ENCODE measurements at regions not wholly inside any gene's neighbourhood (a gene's known extent, or its start where the extent isn't known, plus 50 kb on each side); places are given as distances from the start of the nearest gene placed in this dataset.

DNA sequence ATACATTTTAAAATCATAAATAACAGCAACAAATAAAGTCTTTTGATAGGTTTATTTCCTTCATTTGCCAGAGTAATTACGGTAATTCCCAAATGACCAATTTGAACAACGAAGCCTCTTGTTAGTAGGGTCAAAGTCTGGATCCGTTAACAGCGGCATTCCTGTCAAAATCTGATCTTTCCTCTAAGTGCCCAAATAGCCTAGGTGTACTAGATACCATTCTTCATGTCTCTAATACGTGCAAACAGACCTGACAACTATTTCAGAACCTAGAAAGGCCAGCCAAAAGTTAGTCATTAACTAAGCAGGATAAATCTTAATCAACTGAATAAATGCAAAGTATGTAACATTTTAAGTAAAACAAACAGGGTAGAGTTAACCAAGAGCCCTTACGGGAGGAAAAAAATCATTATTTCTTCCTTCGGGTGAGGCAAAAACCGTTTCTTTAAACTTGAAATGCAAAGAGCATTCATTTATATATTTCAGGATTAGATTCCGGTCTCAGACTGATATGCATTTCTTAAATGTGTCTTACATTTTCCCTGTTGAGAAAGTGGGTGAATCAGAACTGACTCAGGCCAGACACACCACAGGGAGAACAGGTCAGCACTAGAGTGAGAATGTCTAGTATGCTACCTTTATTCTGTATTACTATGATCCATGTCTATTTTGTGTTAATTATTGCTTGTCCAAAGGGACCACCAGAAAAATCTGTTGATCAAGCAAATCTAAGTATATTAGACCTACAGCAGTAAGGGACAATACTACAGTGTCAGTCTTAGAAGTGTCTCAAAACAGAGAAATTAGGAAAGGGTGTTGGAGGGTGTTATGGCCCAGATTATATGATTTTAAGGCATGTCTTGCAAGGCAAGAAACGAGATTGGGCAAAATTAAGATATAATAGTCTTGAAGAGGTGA is 141.5 kb upstream of the NDUFV2 start:
- Mint-ChIP-seq H3K4me3 (no peak overlapping the region), H3K9me3 (no peaks in the 10 kb centered on the region), H3K36me3 (ENCODE audit: low read depth) (no peaks in the 10 kb centered on the region), H3K27me3 (peaks cover 7% of the 10 kb centered on the region), H3K27ac (no peak overlapping the region), H3K4me1 (no peaks in the 10 kb centered on the region)
- no peak for DNase-seq
- ChIA-PET POLR2A (no interaction called here), CTCF (no interaction called here)

DNA sequence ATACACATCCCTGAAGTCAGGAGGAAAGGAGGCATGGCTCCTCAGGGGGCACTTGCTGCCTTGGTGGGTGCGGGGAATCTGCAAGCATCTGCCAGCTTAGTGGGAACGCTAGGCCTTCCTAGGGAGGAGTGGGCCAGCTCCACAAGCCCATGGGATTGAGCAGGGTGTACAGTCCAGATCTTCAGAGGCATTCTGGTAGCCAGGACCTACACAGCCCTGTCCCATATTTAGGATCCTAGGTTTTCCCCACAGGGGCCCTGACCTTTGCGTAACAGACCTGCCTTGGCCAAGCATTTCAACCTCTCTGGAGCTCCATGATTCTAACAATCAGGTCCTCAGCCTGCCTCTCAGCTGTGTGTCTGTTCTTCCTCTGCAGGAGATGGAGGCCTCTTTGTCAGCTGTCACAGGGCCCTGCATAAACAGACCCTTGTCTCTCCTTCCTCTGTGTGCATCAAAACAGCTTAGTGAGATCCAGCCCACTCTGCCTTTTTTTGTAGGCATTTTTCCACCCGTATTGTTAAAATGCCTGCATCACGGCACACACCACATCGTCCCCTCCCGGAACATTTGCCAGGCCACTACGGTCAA is 140.2 kb upstream of the NDUFV2 start:
- no peak for DNase-seq
- ChIA-PET POLR2A (no interaction called here), CTCF (no interaction called here)
- no peak overlapping the region for H3K4me3 Mint-ChIP-seq
- H3K4me1 Mint-ChIP-seq = no peaks in the 10 kb centered on the region
- no peak overlapping the region for H3K27ac Mint-ChIP-seq
- H3K9me3 Mint-ChIP-seq = no peaks in the 10 kb centered on the region
- H3K36me3 Mint-ChIP-seq (ENCODE audit: low read depth) = no peaks in the 10 kb centered on the region
- peaks cover under 1% of the 10 kb centered on the region for H3K27me3 Mint-ChIP-seq

DNA sequence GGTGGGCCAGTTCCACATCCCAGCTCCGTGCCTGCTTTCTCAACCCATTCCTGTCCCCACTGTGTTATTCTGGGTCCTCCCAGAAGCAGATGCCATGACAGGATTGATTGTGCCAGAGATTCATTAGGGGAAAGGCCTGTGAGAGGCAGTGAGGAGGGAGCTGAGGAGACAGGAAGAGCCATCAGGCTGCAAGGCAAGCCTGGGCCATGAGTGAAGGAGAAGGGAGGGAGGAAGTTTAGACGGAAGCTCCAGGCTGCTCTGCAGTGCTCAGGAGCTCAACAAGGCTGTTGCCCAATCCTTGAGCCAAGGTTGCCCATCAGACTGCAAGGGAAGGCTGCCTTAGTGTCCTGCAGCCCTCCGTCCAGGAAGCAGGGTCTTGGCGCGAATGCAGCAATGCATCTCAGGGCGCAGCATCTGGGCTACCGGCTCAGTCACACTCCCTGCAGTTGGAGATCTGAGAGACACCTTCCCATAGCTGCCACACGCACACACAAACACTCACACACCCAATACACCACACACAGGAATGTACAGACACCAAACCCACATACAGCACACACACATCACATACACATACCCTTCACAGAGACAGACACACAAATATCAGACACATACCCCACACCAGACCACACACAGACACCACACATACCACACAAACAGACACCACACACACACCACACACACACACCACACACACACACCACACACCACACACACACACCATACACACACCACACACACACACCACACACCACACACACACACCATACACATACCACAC is 139.5 kb upstream of the NDUFV2 start:
- H3K4me3 Mint-ChIP-seq = no peak overlapping the region
- no peak overlapping the region for H3K27ac Mint-ChIP-seq
- CTCF ChIA-PET = no interaction called here
- POLR2A ChIA-PET = no interaction called here
- no peaks in the 10 kb centered on the region for H3K27me3 Mint-ChIP-seq
- no peaks in the 10 kb centered on the region for H3K4me1 Mint-ChIP-seq
- no peaks in the 10 kb centered on the region for H3K36me3 Mint-ChIP-seq (ENCODE audit: low read depth)
- DNase-seq = no peak
- H3K9me3 Mint-ChIP-seq = no peaks in the 10 kb centered on the region

DNA sequence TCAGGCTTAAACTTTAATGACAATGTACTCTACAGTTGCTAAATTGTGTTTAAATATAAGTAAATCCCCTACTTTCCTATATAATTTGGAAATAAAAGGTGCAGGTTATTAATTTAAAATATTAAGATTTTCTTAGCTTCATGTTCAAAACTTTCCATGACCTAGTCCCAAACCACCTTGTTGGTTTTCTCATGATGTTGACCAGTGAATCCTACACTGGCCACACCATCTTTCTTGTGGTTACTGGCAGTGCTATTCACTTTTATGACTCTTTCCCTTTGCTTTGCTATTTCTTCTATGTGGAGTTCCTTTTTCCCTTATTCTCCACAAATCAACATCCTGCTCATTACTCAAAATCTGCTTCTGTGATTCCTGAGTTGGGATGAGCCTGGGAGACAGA is 138.6 kb upstream of the NDUFV2 start:
- H3K27me3 Mint-ChIP-seq = no peaks in the 10 kb centered on the region
- no peaks in the 10 kb centered on the region for H3K36me3 Mint-ChIP-seq (ENCODE audit: low read depth)
- ChIA-PET POLR2A (no interaction called here), CTCF (no interaction called here)
- H3K27ac Mint-ChIP-seq = no peak overlapping the region
- no peaks in the 10 kb centered on the region for H3K4me1 Mint-ChIP-seq
- DNase-seq = no peak
- no peaks in the 10 kb centered on the region for H3K9me3 Mint-ChIP-seq
- H3K4me3 Mint-ChIP-seq = no peak overlapping the region

DNA sequence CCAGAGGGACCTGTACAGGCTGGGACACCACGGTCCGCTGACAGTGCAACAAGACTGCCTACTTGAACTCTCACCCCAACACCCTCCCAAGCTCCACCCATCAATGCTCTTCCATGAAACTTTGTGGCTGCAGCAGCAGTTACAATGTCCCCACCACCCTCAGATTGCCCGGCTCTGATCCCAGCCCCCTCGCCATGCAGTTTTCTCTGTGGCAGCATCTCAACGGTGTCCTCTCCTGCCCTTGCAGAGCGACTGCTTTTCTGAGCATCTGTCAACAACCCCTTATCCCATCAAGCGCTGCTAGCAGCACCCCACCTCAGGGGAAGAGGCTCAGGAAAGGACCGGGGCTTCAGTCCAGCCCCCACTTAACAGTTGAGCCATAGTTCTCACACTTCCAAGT is 137.1 kb upstream of the NDUFV2 start:
- no peak overlapping the region for H3K27ac Mint-ChIP-seq
- DNase-seq = no peak
- CTCF ChIA-PET = no interaction called here

DNA sequence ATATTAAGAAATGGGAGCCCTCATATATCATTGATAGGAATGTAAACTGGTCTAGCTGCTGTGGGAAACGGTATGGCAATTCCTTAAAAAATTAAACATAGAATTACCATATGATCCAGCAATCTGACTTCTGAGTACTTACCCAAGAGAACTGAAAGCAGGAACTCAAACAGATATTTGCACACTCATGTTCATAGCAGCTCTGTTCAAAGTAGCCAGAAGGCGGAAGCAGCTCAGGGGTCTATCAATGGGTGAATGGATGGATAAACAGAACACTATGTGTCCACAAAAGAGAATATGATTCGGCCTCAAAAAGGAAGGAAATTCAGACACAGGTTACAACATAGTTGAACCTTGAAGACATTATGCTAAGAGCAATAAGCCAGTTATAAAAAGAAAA is 135.7 kb upstream of the NDUFV2 start:
- no peaks in the 10 kb centered on the region for H3K4me1 Mint-ChIP-seq
- no peak for DNase-seq
- no peak overlapping the region for H3K4me3 Mint-ChIP-seq
- no peaks in the 10 kb centered on the region for H3K36me3 Mint-ChIP-seq (ENCODE audit: low read depth)
- CTCF ChIA-PET = no interaction called here
- POLR2A ChIA-PET = no interaction called here
- H3K27ac Mint-ChIP-seq = no peak overlapping the region
- H3K27me3 Mint-ChIP-seq = peaks cover 2% of the 10 kb centered on the region
- no peaks in the 10 kb centered on the region for H3K9me3 Mint-ChIP-seq

More for the DNA sequence above, 137.1 kb upstream of the NDUFV2 start:
- H3K36me3 Mint-ChIP-seq (ENCODE audit: low read depth) = no peaks in the 10 kb centered on the region
- H3K4me3 Mint-ChIP-seq = no peak overlapping the region
- H3K4me1 Mint-ChIP-seq = no peaks in the 10 kb centered on the region
- no peaks in the 10 kb centered on the region for H3K27me3 Mint-ChIP-seq
- no peaks in the 10 kb centered on the region for H3K9me3 Mint-ChIP-seq
- POLR2A ChIA-PET = no interaction called here

DNA sequence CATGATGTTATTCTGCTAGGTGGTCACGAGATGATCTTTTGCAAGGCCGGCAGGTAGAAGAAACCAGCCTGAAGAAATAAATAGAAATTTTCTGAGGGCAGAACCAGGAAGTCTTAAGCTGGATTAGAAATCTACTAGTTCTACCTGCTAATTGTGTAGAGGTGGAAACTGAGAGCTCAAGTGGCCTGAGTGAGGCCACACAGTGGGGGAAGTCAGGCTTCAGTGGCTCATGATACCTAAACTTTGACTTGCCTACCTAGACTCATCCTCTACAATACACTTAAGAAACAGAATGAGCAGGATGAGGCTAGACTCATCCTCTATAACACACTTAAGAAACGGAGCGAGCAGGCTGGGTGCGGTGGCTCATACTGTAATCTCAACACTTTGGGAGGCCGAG is 134.9 kb upstream of the NDUFV2 start:
- DNase-seq = no peak
- Mint-ChIP-seq H3K4me3 (no peak overlapping the region), H3K4me1 (no peaks in the 10 kb centered on the region), H3K27me3 (peaks cover 2% of the 10 kb centered on the region), H3K27ac (no peak overlapping the region), H3K36me3 (ENCODE audit: low read depth) (no peaks in the 10 kb centered on the region), H3K9me3 (no peaks in the 10 kb centered on the region)
- POLR2A ChIA-PET = no interaction called here
- CTCF ChIA-PET = no interaction called here

DNA sequence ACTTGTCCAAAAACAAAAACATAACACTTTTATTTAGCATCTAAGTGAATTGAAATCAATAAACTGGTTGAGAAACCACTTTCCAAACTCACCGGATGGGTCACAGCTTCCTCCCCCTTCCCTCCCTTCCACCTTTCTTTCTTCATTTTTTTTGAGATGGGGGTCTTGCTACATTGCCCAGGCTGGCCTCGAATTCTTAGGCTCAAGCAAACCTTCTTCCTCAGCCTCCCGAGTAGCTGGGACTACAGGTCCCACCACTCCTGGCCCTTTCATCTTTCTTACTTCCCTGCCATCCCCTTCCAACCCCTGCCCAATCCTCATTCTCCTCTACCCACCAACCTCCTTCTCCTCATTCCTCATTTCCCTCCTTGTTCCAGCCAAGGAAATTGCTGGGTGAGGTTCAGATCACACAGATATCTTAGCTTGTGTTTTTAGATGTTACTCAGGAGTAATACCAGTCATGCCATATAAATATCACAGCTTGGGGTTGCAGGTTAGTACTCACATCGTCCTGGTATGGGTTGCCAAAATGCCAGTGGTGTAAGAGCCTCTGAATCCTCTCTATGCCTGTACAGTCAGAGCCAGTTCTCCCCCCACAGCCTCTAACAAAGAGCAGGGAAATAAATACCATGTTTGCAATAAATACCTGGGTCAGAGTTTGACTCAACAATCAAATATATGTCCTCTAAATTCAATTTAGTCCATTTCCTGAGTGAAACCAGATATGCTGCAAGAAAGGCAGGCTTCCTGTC is 132.7 kb upstream of the NDUFV2 start:
- H3K27ac Mint-ChIP-seq = no peak overlapping the region
- H3K36me3 Mint-ChIP-seq (ENCODE audit: low read depth) = no peaks in the 10 kb centered on the region
- H3K4me1 Mint-ChIP-seq = no peaks in the 10 kb centered on the region
- H3K9me3 Mint-ChIP-seq = no peaks in the 10 kb centered on the region
- DNase-seq = no peak
- ChIA-PET POLR2A (no interaction called here), CTCF (no interaction called here)
- H3K4me3 Mint-ChIP-seq = no peak overlapping the region
- peaks cover 11% of the 10 kb centered on the region for H3K27me3 Mint-ChIP-seq

DNA sequence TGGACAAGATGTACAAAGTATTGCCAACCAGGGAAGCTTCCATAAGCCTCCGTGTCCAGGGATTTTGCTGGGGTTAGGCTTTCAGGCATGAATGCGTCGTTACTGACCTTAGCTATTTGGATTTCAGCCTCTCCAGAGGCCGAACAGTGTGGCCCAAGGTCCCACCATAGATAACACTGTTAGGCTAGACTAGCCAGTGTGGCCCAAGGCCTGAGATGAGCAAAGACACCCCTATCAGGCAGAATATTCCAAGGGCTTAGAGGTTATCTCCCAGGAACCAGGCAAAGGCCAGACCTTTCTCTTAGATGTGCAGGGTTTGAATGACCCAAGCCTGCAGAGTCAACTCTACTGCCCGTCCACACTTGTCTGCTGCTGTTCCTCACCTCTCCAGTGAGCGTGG is 131.7 kb upstream of the NDUFV2 start:
- no peak for DNase-seq
- no peaks in the 10 kb centered on the region for H3K9me3 Mint-ChIP-seq
- no peaks in the 10 kb centered on the region for H3K4me1 Mint-ChIP-seq
- ChIA-PET CTCF (no interaction called here), POLR2A (no interaction called here)
- peaks cover 11% of the 10 kb centered on the region for H3K27me3 Mint-ChIP-seq
- no peak overlapping the region for H3K4me3 Mint-ChIP-seq
- H3K27ac Mint-ChIP-seq = no peak overlapping the region
- no peaks in the 10 kb centered on the region for H3K36me3 Mint-ChIP-seq (ENCODE audit: low read depth)

DNA sequence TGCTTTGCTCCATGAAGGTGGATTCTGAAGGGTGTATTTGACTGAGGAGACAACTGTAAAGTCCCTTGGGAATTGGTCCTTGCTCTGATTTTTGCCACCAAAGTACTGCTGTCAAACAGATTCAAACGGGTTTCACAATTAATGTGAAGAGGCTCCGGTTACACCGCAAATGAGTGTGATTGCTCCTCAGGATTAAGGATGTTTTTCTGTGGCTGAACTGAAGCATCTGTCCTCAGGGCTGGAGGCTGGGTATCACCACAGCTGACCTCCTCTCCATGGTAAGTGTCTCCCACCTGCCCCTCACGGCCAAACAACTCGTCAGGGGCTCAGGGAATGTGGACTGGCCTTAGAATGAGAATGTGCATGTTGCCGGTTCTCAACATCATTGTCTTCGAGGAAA is 130.4 kb upstream of the NDUFV2 start:
- CTCF ChIA-PET = no interaction called here
- H3K9me3 Mint-ChIP-seq = no peaks in the 10 kb centered on the region
- no peaks in the 10 kb centered on the region for H3K36me3 Mint-ChIP-seq (ENCODE audit: low read depth)

DNA sequence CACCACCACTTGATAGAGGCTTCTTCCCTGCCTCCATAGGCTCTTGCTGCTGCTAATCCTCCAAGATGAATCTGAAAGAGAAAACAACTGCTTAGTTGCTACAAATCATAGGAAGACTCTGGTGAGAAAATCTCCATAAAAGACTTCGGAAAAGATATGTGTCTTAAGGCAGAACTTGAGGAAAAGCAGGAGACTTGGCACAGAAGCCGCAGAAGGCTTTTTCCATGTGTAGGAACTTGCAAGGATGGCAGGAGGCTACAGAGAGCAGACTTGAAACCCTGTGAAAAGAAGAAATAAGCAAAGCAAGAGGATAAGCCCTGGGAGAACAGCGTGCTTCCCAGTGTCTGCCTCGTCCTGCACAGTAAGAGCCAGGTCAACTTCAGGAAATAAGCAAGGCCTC is 128.2 kb upstream of the NDUFV2 start:
- CTCF ChIA-PET = no interaction called here
- no peak for DNase-seq
- no peak overlapping the region for H3K27ac Mint-ChIP-seq
- no peaks in the 10 kb centered on the region for H3K4me1 Mint-ChIP-seq
- POLR2A ChIA-PET = no interaction called here
- no peaks in the 10 kb centered on the region for H3K9me3 Mint-ChIP-seq
- no peak overlapping the region for H3K4me3 Mint-ChIP-seq
- H3K27me3 Mint-ChIP-seq = peaks cover 15% of the 10 kb centered on the region
- H3K36me3 Mint-ChIP-seq (ENCODE audit: low read depth) = no peaks in the 10 kb centered on the region

More for the DNA sequence above, 130.4 kb upstream of the NDUFV2 start:
- Mint-ChIP-seq H3K27me3 (peaks cover 11% of the 10 kb centered on the region), H3K4me1 (no peaks in the 10 kb centered on the region), H3K4me3 (no peak overlapping the region), H3K27ac (no peak overlapping the region)
- POLR2A ChIA-PET = no interaction called here
- peak; percentile 11 for DNase-seq

DNA sequence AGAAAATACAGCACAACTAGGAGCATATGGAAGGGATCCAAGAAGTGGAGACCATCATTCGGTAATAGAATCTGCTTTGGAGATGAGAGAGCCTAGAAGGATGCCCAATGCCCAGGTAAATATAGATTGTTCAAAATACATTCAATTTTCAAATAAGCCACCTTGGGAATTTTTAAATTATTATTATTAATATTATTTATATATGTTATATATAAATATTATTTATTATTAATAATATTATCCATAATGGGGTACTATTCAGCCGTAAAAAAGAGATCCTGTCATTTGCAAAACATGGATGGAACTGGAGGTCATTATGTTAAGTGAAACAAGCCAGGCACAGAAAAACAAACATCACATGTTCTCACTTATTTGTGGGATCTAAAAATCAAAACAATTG is 127.8 kb upstream of the NDUFV2 start:
- H3K36me3 Mint-ChIP-seq (ENCODE audit: low read depth) = no peaks in the 10 kb centered on the region
- DNase-seq = no peak
- no peaks in the 10 kb centered on the region for H3K4me1 Mint-ChIP-seq
- no peaks in the 10 kb centered on the region for H3K9me3 Mint-ChIP-seq
- peaks cover 16% of the 10 kb centered on the region for H3K27me3 Mint-ChIP-seq
- no peak overlapping the region for H3K4me3 Mint-ChIP-seq
- H3K27ac Mint-ChIP-seq = no peak overlapping the region
- CTCF ChIA-PET = no interaction called here
- POLR2A ChIA-PET = no interaction called here

DNA sequence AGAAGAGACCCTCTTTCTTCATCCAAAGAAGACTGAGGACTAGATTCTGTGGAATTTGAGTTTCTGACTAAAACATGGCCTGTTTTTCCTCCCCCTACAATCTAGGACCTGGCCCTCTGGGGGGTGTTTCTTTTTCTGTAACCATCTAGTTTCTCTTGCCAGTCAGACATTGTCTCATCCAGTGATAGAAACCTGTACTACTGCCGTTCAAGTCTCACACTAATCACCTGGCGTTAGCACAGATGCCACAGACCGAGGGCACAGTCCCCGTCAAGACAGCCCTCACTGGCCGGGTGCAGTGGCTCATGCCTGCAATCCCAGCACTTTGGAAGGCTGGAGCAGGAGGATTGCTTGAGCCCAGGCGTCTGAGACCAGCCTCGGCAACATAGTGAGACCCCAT is 126.9 kb upstream of the NDUFV2 start:
- Mint-ChIP-seq H3K27me3 (peaks cover 17% of the 10 kb centered on the region), H3K27ac (no peak overlapping the region), H3K4me3 (no peak overlapping the region), H3K9me3 (no peaks in the 10 kb centered on the region), H3K4me1 (no peaks in the 10 kb centered on the region), H3K36me3 (ENCODE audit: low read depth) (no peaks in the 10 kb centered on the region)
- CTCF ChIA-PET = no interaction called here
- DNase-seq = no peak
- POLR2A ChIA-PET = no interaction called here
